ENCODE measurements at regions not wholly inside any gene's neighbourhood (a gene's known extent, or its start where the extent isn't known, plus 50 kb on each side); places are given as distances from the start of the nearest gene placed in this dataset.

DNA sequence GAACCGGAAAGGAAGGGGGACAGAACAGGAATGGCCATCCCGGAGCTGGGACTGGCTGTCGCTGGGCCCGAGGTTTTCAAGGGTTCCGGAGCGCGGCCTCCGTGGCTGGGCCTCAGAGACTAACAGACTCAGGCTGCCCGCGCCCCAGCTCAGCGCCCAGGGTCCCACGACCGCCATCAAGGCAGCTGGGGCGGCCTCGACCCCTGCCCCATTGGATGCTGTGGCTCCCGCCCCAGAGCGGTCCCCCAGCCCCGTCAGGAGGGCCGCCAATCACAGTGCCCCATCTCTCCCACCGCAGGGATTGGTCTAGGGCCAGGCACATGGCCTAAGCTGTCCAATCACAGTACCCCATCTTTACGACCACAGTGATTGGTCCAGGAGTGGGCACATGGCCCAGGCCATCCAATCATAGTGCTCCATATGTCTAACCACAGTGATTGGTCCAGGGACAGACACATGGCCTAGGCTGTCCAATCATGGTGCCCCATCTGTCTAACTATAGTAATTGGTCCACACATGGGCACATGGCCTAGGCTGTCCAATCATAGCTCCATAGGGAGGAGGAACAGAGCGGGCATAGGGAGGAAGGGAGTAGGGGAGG, 105.3 kb upstream of the NKX1-1 start:
- no peak for DNase-seq (ENCODE audit: low read depth)

GRCh38 chr4:1510931-1511330, 104.7 kb upstream of the NKX1-1 start:
- DNase-seq (ENCODE audit: low read depth), result no peak

GRCh38 chr4:1509366-1509765, 103.1 kb upstream of the NKX1-1 start:
- no peak for DNase-seq (ENCODE audit: low read depth)

GRCh38 chr4:1508161-1509160, 102.2 kb upstream of the NKX1-1 start:
- no peak for DNase-seq (ENCODE audit: low read depth)

- no peak for DNase-seq (ENCODE audit: low read depth)
Observed at GRCh38 chr4:1506956-1507721, 100.9 kb upstream of the NKX1-1 start.

GRCh38 chr4:1505511-1506460, 99.5 kb upstream of the NKX1-1 start:
- no peak for DNase-seq (ENCODE audit: low read depth)

DNA sequence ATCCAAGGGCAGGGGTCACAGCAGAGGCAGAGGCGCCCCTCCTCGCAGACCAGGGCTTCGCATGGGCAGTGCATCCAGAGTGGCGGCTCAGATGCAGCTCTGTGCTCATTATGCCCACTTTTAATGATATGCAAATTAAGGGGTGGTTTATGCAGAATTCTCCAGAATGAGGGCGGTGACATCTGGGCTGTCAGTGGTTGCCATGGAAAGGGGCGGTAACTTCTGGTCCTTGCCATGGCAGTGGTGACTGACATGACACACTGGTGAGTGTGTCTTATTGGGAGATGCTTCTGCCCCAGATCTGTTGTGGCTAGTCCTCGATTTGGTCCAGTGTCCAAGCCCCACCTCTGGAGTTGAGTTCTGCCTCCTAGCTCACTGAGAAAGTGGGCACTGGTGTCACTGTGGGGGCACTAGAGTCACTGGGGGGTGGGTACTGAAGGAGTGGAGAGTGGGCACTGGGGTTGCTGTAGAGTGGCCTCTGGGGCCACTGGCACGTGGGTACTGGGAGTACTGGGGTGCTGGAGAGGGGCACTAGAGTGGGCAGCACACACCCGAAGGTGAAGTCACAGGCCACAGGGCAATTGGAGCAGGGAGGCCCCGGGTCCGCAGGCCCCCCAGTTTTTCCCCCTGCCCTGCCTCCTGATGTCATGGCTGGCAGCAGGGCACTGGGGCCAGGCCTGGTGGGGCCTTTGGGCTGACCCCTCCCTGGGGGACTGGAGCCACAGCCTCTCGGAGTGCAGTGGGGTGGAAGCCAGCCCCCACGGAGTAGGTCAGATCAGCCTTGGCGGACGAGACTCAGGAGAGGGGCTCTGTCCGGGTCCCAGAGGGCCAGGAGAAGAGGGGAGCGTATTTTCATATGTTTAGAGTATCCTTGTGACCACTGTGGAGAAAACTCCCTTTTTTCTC, 98.6 kb upstream of the NKX1-1 start:
- no peak for DNase-seq (ENCODE audit: low read depth)

DNA sequence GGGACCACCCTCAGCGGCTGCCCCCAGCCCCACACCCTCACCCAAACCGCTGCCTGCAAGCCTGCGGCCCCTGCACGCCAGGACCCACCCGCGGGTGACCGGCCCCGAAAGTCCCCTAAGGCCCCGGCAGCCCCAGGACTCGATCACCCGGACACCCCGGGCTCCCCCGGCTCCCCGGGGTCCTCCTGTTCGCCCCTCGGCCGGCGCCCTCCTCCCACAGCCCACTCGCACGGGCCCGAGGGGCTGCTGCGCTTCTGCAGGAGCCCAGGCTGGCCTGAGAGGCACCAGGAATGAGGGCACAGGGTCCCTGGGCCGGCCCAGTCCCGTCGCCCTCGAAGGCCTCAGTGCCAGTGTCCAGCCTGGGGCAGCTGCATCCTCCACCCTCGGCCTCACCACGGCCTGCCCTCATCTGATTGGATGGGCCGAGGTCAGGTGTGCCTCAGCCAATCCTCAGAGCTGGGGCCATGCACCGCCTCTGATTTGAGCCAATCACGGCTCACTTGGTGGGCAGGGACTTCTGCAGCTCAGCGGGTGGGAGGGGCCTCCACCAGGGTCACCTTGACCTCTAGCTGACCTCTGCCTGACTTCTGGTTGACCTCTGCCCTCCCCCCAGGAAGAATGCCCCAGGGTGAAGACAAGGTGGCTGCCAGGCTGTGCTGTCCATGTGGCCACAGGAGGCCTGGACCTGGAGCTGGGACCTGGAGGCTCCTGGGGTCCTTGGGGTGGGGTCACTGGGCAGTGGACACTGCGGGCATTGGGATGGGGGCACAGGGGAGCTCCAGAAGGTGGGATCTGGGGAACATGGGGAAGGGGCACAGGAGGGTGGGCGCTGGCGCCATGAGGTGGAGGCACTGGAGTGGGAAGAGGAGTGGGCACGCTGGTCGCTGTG, 97.6 kb upstream of the NKX1-1 start:
- no peak for DNase-seq (ENCODE audit: low read depth)

- no peak for DNase-seq (ENCODE audit: low read depth)
Observed at GRCh38 chr4:1502976-1503375, 96.7 kb upstream of the NKX1-1 start.

DNA sequence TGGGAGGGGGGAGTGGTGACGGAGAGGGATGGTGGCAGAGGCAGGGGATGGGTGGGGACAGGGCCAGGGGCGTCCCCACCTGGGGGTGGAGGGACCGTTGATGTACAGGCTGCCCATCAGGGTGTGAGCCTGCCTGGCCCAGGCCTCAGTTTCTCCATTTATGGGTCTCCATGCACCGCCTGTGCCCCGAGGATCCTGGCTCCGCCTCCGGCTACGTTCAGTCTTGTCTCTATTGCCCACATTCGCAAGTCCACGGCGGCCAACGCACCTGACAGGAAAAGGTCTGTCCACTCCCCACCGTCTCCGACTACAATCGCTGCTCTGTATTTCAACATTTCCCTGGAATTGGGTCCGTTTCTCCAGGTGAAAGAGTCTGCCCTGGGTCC, 96.3 kb upstream of the NKX1-1 start:
- no peak for DNase-seq (ENCODE audit: low read depth)

DNA sequence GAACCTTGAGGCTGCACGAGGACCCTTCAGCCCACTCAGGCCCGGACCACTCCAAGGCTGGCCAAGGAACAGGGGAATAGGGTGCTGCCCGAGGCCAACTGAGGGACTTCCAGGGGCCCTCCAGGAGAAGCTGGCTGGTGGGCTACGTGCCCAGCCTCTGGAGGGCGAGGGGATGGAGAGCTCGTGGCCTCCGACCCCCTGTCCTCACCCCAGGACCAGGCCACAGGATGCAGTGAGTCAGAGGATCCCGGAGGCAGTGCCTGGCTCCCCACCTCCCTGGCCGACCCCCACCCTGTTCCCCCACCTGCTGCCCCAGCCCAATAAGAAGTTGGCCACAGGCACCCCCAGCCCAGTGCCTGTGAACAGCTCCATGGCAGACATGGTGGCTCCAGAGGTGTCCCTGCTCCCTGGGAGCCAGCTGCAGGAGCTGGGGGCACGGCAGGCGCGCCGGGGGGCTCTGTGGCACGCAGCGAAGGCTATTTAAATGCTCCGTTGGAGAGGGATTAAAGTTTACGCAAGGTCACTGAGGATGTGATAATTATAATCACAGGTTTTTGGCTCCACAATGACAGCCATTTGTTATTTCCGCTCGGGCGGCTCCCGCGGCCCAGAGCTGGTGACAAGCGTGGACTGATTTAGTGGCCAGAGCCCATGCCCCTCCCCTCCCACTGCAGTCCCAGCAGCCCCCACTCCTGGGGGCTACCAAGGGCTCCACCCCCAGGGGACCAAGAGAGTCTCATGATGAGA, 95.7 kb upstream of the NKX1-1 start:
- no peak for DNase-seq (ENCODE audit: low read depth)

DNA sequence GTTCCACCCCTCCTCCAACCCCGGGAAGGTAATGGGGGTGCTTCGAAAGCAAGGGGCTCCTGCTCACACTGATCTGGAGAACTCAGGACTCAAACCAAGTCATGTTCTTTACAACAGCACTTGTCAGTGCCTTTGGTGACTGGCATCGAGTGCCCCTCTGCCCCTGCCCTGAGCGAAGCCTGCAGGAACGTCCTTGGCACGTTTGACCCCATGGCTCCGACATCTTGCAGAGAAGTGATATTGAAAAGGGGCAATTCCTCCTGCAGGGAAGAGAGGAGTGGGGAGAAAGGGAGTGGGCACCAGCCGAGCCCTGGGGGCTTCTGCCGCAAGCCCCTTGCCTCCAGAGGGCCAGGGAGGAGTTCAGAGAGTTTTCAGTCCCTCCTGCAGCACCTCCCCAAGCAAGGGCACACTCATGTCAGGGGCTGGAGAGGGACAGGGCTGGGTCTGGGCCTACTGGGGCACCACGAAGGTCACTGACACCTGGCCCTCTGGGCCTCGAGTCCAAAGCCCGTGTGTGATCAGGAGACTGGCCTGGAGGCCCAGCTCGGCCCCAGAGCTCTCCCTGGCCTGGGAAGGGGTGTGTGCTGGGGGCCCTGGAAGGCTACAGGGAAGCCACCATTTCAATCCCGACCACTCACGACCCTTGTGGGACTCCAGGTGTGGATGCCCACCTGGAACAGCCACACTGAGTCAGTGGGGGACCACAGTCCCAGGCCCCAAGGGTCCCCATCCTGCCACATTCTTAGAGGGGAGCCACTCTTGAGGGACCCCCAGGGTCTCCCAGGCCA, 94.9 kb upstream of the NKX1-1 start:
- DNase-seq (ENCODE audit: low read depth), result no peak

DNA sequence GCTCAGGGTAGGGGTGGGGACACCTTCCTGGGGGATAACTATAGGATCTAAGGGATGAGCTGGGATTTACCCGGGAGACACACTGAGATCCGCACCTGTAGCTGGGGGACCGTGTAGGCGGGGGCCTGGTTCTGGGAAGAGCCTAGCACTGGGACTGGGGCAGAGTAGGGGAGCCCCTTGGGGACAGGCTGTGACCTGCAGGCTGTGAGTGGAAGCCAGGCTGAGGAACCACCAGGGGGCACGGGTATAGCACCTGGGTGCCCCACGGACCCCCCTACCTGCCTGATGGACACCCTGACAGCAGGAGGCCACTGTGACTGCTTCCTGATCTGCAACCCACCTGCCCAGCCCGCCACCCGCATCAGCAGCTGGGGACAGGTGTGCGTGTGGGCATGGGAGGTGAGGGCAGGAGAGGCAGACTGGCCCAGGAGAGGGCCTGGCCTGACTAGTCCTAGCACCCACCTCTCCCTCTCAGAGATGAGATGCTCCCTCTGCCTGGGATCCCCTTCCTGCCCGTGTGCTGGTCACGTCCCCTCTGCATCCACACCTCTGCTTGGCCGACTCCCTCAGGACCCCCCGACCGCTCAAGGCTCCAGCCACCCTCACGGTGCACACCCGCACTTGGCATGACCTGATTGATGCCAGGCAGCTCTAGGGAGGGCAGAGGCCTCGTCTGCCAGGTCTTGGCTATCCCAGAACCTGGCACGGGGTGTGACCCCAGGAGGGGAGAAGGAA, 94.2 kb upstream of the NKX1-1 start:
- DNase-seq (ENCODE audit: low read depth), result no peak

GRCh38 chr4:1499465-1499864, 93.2 kb upstream of the NKX1-1 start:
- no peak for DNase-seq (ENCODE audit: low read depth)

DNA sequence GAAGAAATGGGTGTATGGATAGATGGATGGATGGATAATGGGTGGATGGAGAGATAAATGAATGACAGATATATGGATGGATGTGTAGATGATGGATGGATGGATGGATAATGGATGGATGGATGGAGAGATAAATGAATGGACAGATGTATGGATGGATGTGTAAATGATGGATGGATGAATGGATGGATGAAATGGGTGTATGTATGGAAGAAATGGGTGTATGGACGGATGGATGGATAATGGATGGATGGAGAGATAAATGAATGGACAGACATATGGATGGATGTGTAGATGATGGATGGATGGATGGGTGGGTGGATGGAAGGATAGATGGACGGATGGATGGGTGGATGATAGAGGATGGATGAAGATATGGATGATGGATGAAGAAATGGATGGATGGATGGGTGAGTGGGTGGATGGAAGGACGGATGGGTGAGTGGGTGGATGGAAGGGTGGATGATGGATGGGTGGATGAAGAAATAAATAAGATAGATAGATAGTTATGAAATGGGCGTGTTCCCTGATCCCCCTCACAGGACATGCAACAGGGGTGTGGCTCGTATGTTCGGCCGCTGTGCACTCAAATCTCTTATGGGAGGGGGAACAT, 91.1 kb upstream of the NKX1-1 start:
- no peak for DNase-seq (ENCODE audit: low read depth)

GRCh38 chr4:1496116-1496642, 89.9 kb upstream of the NKX1-1 start:
- DNase-seq (ENCODE audit: low read depth), result no peak
